ENCODE measurements at regions not wholly inside any gene's neighbourhood (a gene's known extent, or its start where the extent isn't known, plus 50 kb on each side); places are given as distances from the start of the nearest gene placed in this dataset.

- TF ChIP-seq, protein P1, sequence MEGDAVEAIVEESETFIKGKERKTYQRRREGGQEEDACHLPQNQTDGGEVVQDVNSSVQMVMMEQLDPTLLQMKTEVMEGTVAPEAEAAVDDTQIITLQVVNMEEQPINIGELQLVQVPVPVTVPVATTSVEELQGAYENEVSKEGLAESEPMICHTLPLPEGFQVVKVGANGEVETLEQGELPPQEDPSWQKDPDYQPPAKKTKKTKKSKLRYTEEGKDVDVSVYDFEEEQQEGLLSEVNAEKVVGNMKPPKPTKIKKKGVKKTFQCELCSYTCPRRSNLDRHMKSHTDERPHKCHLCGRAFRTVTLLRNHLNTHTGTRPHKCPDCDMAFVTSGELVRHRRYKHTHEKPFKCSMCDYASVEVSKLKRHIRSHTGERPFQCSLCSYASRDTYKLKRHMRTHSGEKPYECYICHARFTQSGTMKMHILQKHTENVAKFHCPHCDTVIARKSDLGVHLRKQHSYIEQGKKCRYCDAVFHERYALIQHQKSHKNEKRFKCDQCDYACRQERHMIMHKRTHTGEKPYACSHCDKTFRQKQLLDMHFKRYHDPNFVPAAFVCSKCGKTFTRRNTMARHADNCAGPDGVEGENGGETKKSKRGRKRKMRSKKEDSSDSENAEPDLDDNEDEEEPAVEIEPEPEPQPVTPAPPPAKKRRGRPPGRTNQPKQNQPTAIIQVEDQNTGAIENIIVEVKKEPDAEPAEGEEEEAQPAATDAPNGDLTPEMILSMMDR (IDR thresholded peaks at IDR 0.05; ENCODE audit: borderline replicate concordance, insufficient read depth, low read depth, low read length): no peak
- H3K4me3 ChIP-seq (ENCODE audit: low read depth, low read length): no peak overlapping the region
Observed at GRCh38 chr2:212667751-212668316, 129.2 kb upstream of the ERBB4 start.

DNA sequence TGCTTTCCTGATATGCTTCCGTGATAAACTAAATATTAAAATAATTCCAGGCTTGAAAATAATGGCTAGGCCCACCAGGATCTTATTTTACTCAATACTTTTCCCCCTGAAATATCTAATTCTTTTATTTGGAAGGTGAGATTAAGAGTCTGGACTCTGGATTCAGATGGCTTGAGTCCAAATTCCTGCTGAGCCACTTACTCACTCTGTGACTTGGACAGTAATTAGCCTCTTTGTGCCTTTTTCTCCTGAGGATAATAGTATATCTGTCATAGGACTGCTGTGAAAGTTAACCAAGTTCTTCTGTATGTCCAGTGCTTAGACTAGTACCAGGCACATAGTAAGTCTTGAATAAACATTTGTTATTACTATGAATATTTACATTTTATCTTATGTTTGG is 127.3 kb upstream of the ERBB4 start:
- no peak overlapping the region for H3K4me3 ChIP-seq (ENCODE audit: low read depth, low read length)
- TF ChIP-seq, protein P1 (IDR thresholded peaks at IDR 0.05; ENCODE audit: borderline replicate concordance, insufficient read depth, low read depth, low read length): no peak

DNA sequence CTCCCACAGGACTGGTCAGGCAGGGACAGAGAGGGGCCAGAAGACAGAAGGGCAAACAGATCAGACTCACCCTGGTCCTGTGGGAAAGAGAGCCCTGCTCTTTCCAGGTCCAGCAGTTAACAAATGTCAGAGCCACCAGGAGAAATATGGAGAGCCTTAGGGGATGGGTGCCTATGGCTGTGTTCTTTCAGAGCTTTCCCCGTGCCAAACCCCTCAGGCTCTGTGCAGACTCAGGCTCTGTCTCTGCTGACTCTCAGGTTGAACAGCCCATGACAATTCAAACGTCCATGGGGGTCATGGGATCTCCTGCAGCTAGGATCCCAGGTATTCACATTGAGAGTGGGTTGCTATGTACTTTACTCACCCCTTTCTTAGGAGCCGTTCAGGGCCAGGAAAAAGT is 120.8 kb upstream of the ERBB4 start:
- TF ChIP-seq, protein P1 (IDR thresholded peaks at IDR 0.05; ENCODE audit: borderline replicate concordance, insufficient read depth, low read depth, low read length): no peak
- no peak overlapping the region for H3K4me3 ChIP-seq (ENCODE audit: low read depth, low read length)

DNA sequence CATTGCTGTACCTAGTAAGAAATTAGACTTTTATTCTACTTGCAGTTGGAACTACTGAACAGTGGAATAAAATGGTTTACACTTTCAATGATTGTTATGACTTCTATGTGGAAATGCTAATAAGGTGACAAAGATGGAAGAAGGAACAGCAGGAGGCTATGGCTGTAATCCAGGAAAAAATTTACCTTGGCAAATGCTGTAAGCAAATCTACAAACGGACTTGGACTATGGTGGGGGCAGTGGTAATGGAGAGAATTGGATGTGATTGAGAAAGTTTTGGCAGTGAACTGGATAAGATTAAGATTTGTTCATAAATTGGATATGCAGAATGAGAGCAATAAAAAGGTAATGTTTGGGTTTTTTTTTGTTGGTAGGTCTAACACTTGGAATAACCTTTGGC is 111.0 kb upstream of the ERBB4 start:
- H3K4me3 ChIP-seq (ENCODE audit: low read depth, low read length): no peak overlapping the region
- TF ChIP-seq, protein P1 (IDR thresholded peaks at IDR 0.05; ENCODE audit: borderline replicate concordance, insufficient read depth, low read depth, low read length): no peak

GRCh38 chr2:212646698-212647366 is 108.2 kb upstream of the ERBB4 start:
- no peak overlapping the region for H3K4me3 ChIP-seq (ENCODE audit: low read depth, low read length)
- TF ChIP-seq, protein P1 (IDR thresholded peaks at IDR 0.05; ENCODE audit: borderline replicate concordance, insufficient read depth, low read depth, low read length): no peak

DNA sequence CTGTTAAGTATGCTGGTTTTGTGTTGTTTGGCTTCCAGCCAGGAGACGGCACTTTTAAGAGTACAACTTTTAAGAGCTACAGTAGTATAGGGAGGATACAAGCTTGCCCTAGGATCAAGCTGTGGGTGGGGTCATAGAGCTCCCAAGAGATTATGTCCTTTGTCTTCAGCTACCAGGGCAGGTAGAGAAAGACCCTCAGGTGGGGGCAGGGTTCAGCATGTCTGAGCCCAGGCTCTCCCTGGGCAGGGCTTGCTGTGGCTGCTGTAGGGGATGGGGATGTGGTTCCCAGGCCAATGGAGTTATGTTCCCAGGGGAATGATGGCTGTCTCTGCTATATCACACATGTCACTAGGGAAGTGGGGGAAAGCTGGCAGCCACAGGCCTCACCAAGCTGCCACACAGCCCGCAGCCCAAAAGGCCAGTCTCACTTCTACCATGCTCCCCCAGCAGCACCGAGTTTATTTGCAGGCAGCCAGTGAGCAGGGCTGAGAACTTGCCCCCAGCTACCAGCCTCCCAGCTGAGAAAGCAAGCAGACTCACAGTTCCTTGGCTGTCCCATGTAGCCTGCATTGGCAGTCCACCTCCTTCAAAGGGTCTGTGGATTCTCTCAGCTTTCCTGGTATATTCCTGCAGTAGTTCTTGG is 105.7 kb upstream of the ERBB4 start:
- no peak overlapping the region for H3K4me3 ChIP-seq (ENCODE audit: low read depth, low read length)
- TF ChIP-seq, protein P1 (IDR thresholded peaks at IDR 0.05; ENCODE audit: borderline replicate concordance, insufficient read depth, low read depth, low read length): no peak

- TF ChIP-seq, protein P1 (IDR thresholded peaks at IDR 0.05; ENCODE audit: borderline replicate concordance, insufficient read depth, low read depth, low read length): no peak
- H3K4me3 ChIP-seq (ENCODE audit: low read depth, low read length): no peak overlapping the region
Observed at GRCh38 chr2:212640428-212640827, 101.8 kb upstream of the ERBB4 start.
